Esophagus squamous epithelium (tissue), 5 donors: ENCODE measurements at regions not wholly inside any gene's neighbourhood (a gene's known extent, or its start where the extent isn't known, plus 50 kb on each side); places are given as distances from the start of the nearest gene placed in this dataset.

Experiments used
- DNase-seq: peaks from one replicate; lab custom pipeline; 2025; lab: John Stamatoyannopoulos, UW
- H3K27ac ChIP-seq, 4 donors: fragments of 200-600 bp; sonication (generic); one replicate each; pipeline ENCODE4 v1.5.1; 2016 to 2019; ENCODE audit warnings: mild to moderate bottlenecking in 1 of 4
- H3K27me3 ChIP-seq, 4 donors: fragments of 200-600 bp; sonication (generic); 1 replicate in 3 of 4; 2 replicates in 1 of 4; pipeline versions ENCODE4 v1.5.1 to v1.6.0; 2017 to 2021; ENCODE audit warnings: antibody characterized with exemption in 1 of 4
- H3K36me3 ChIP-seq, 3 donors: fragments of 200-600 bp; sonication (generic); one replicate each; pipeline ENCODE4 v1.5.1; 2016 to 2019
- H3K4me1 ChIP-seq, 3 donors: fragments of 200-600 bp; sonication (generic); one replicate each; pipeline ENCODE4 v1.5.1; 2017 to 2019
- H3K4me3 ChIP-seq, 4 donors: fragments of 200-600 bp; sonication (generic); 1 replicate in 3 of 4; 2 replicates in 1 of 4; pipeline ENCODE4 v1.5.1; 2016 to 2019; ENCODE audit warnings: mild to moderate bottlenecking in 2 of 4, moderate library complexity in 1 of 4
- H3K9me3 ChIP-seq, 3 donors: fragments of 200-600 bp; sonication (generic); one replicate each; pipeline ENCODE4 v1.5.1; 2016 to 2019
- POLR2A ChIP-seq, 4 donors: fragments of 450-650 bp; IDR thresholded peaks; one replicate each; pipeline ENCODE4 v1.6.1; 2017; ENCODE audit warnings: antibody characterized with exemption in 4 of 4, mild to moderate bottlenecking in 4 of 4, moderate library complexity in 3 of 4
- WGBS, 2 donors: methylation state at CpG; one replicate each; pipeline ENCODE4 v1.1.5; 2018; 5-methylcytosine and 5-hydroxymethylcytosine counted together
- intact Hi-C: fragments of 100-400 bp; cut with DNase I; formaldehyde crosslinking; loops from one replicate; pipeline ENCODE4 v1.15.0; 2022
- TF ChIP-seq, protein P1 (sequence below), 6 experiments: fragments of 450-650 bp in 4 of 6; fragments of 200-600 bp in 2 of 6; sonication (generic) in 2 of 6; IDR thresholded peaks; one replicate each; pipeline ENCODE4 v1.5.1; 2016 to 2019; ENCODE audit warnings: antibody characterized with exemption in 6 of 6, mild to moderate bottlenecking in 4 of 6, moderate library complexity in 4 of 6
- donor health status: DM: yes; HTN: yes; CAD: no.

- intact Hi-C loops: no loop called here
- TF ChIP-seq, protein P1, sequence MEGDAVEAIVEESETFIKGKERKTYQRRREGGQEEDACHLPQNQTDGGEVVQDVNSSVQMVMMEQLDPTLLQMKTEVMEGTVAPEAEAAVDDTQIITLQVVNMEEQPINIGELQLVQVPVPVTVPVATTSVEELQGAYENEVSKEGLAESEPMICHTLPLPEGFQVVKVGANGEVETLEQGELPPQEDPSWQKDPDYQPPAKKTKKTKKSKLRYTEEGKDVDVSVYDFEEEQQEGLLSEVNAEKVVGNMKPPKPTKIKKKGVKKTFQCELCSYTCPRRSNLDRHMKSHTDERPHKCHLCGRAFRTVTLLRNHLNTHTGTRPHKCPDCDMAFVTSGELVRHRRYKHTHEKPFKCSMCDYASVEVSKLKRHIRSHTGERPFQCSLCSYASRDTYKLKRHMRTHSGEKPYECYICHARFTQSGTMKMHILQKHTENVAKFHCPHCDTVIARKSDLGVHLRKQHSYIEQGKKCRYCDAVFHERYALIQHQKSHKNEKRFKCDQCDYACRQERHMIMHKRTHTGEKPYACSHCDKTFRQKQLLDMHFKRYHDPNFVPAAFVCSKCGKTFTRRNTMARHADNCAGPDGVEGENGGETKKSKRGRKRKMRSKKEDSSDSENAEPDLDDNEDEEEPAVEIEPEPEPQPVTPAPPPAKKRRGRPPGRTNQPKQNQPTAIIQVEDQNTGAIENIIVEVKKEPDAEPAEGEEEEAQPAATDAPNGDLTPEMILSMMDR (IDR thresholded peaks at IDR 0.05): no peak
- TF ChIP-seq POLR2A (IDR thresholded peaks at IDR 0.05): no peak
- Histone ChIP-seq H3K9me3 (no peaks in the 10 kb centered on the region), H3K36me3 (no peaks in the 10 kb centered on the region), H3K27me3 (no peaks in the 10 kb centered on the region), H3K4me1 (peaks cover 0 to 10% (median 0%) of the 10 kb centered on the region in 3 donors), H3K27ac (no peak overlapping the region), H3K4me3 (no peak overlapping the region)
- no peak for DNase-seq
- WGBS, 2 donors: 77 to 85% methylated on average over 5 to 6 of the region's 6 CpGs
These were observed 118.9 kb downstream of the C12orf75 start for GRCh38 chr12:105449431-105449830.

- H3K27me3 ChIP-seq: no peaks in the 10 kb centered on the region
- no peaks in the 10 kb centered on the region for H3K9me3 ChIP-seq
- H3K4me1 ChIP-seq: no peaks in the 10 kb centered on the region
- intact Hi-C loops: no loop called here
- WGBS, 2 donors: 88 to 95% methylated on average over 3 of the region's 3 CpGs
- no peak for TF ChIP-seq POLR2A (IDR thresholded peaks at IDR 0.05)
- TF ChIP-seq, protein P1 (IDR thresholded peaks at IDR 0.05): no peak
- H3K27ac ChIP-seq: no peak overlapping the region
- H3K4me3 ChIP-seq: no peak overlapping the region
- DNase-seq: no peak
- no peaks in the 10 kb centered on the region for H3K36me3 ChIP-seq
These were observed 120.7 kb downstream of the C12orf75 start for GRCh38 chr12:105451211-105451610.

GRCh38 chr12:105451798-105452197, 121.3 kb downstream of the C12orf75 start:
- Histone ChIP-seq H3K36me3 (no peaks in the 10 kb centered on the region), H3K27me3 (no peaks in the 10 kb centered on the region), H3K4me3 (no peak overlapping the region), H3K27ac (no peak overlapping the region), H3K9me3 (no peaks in the 10 kb centered on the region), H3K4me1 (no peaks in the 10 kb centered on the region)
- intact Hi-C loops: no loop called here
- 74% methylated on average over 4 of the region's 4 CpGs for WGBS, 2 donors
- no peak for DNase-seq
- TF ChIP-seq POLR2A (IDR thresholded peaks at IDR 0.05): no peak
- TF ChIP-seq, protein P1 (IDR thresholded peaks at IDR 0.05): no peak

DNA sequence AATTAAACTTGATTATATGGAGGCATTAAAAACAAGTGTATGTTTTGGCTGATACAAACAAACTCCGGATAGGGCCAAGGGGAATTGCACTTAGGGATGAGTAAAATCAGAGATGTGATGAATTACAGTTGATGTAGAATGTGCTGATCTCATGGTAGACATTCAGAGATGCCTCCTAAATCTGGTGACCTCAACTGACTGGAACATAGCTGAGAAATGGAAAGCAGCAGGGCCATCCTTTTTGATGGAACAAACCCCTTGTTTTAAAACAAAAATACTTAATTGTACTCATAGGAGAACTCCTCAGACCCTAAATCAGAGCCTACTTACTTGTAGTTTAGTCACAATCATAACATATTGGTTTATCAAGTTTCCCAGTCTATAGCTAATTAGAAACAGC, 122.8 kb downstream of the C12orf75 start:
- DNase-seq: no peak
- intact Hi-C loops: no loop called here
- 50 to 75% methylated on average over 1 of the region's 1 CpG for WGBS, 2 donors

GRCh38 chr12:105454688-105455087, 124.2 kb downstream of the C12orf75 start:
- Histone ChIP-seq H3K9me3 (peaks cover 0 to 8% (median 0%) of the 10 kb centered on the region in 3 donors), H3K4me3 (no peak overlapping the region), H3K27ac (no peak overlapping the region), H3K36me3 (no peaks in the 10 kb centered on the region), H3K4me1 (no peaks in the 10 kb centered on the region), H3K27me3 (no peaks in the 10 kb centered on the region)
- intact Hi-C loops: no loop called here
- TF ChIP-seq, protein P1 (IDR thresholded peaks at IDR 0.05): no peak
- no peak for TF ChIP-seq POLR2A (IDR thresholded peaks at IDR 0.05)
- WGBS, 2 donors: 60 to 69% methylated on average over 4 of the region's 4 CpGs
- no peak for DNase-seq

More for the DNA sequence above, 122.8 kb downstream of the C12orf75 start:
- no peak overlapping the region for H3K4me3 ChIP-seq
- H3K27ac ChIP-seq: no peak overlapping the region
- peaks cover 0 to 1% (median 0%) of the 10 kb centered on the region in 3 donors for H3K9me3 ChIP-seq
- no peaks in the 10 kb centered on the region for H3K27me3 ChIP-seq
- no peaks in the 10 kb centered on the region for H3K36me3 ChIP-seq
- no peaks in the 10 kb centered on the region for H3K4me1 ChIP-seq
- TF ChIP-seq, protein P1 (IDR thresholded peaks at IDR 0.05): no peak
- TF ChIP-seq POLR2A (IDR thresholded peaks at IDR 0.05): no peak
